Mucosa of descending colon (tissue), 3 donors: ENCODE measurements at regions not wholly inside any gene's neighbourhood (a gene's known extent, or its start where the extent isn't known, plus 50 kb on each side); places are given as distances from the start of the nearest gene placed in this dataset.

Experiments used
- ATAC-seq: fragments of 200-7000 bp; cut with Tn5 transposase; one replicate; pipeline ENCODE4 v1.9.1; 2020; ENCODE audit warnings: mild to moderate bottlenecking, moderate library complexity
- DNase-seq, 3 donors: peaks; one replicate each; pipeline ENCODE4 v3.0.0-alpha.2; 2020
- H3K36me3 ChIP-seq: fragments of 200-600 bp; one replicate; pipeline ENCODE4 v1.8.0; 2021; ENCODE audit warnings: low read depth, mild to moderate bottlenecking
- H3K4me1 ChIP-seq: fragments of 200-600 bp; one replicate; pipeline ENCODE4 v1.8.0; 2021; ENCODE audit warnings: low read depth, mild to moderate bottlenecking
- H3K4me3 ChIP-seq: fragments of 200-600 bp; one replicate; pipeline ENCODE4 v1.8.0; 2021; ENCODE audit warnings: mild to moderate bottlenecking
- H3K9me3 ChIP-seq: fragments of 200-600 bp; one replicate; pipeline ENCODE4 v1.8.0; 2021; ENCODE audit warnings: mild to moderate bottlenecking
- CTCF ChIP-seq: fragments of 200-600 bp; IDR thresholded peaks from one replicate; pipeline ENCODE4 v1.8.0; 2022; ENCODE audit warnings: antibody characterized with exemption, mild to moderate bottlenecking
- intact Hi-C, 2 donors: fragments of 100-400 bp; cut with DNase I in 1 of 2; cut with micrococcal nuclease in 1 of 2; formaldehyde crosslinking; loops; one replicate each; pipeline versions ENCODE4 v1.11.0 to v1.11.1; 2022; cut with DNase I, micrococcal nuclease
- donor health status: DM: no; HTN: no; CAD: no; lungs with moderate emphysema.
- donor health status: DM: no; HTN: no; CAD: no.
- donor health status: DM: no; HTN: yes; CAD: no.

GRCh38 chr7:41917-42565 is 150.3 kb upstream of the FAM20C start:
- ATAC-seq (no peak), DNase-seq (no peak)
- H3K4me1 ChIP-seq, result no peaks in the 10 kb centered on the region
- no peaks in the 10 kb centered on the region for H3K36me3 ChIP-seq
- intact Hi-C loops, result no loop called here
- TF ChIP-seq CTCF, result no peak
- H3K9me3 ChIP-seq, result no peaks in the 10 kb centered on the region
- no peak overlapping the region for H3K4me3 ChIP-seq

GRCh38 chr7:43791-44540 is 148.4 kb upstream of the FAM20C start:
- no peak for ATAC-seq
- H3K4me1 ChIP-seq, result no peaks in the 10 kb centered on the region
- H3K36me3 ChIP-seq, result no peaks in the 10 kb centered on the region
- TF ChIP-seq CTCF, result no peak
- DNase-seq, result peak in 1 of 3 donors; percentile 15
- no peaks in the 10 kb centered on the region for H3K9me3 ChIP-seq
- no peak overlapping the region for H3K4me3 ChIP-seq
- intact Hi-C loops, result no loop called here

GRCh38 chr7:44541-44896 is 147.9 kb upstream of the FAM20C start:
- DNase-seq (peak in 1 of 3 donors; percentile 7), ATAC-seq (no peak)
- intact Hi-C loops, result no loop called here
- no peaks in the 10 kb centered on the region for H3K9me3 ChIP-seq
- TF ChIP-seq CTCF, result no peak
- no peak overlapping the region for H3K4me3 ChIP-seq
- H3K36me3 ChIP-seq, result no peaks in the 10 kb centered on the region
- no peaks in the 10 kb centered on the region for H3K4me1 ChIP-seq

GRCh38 chr7:45106-46090 is 147.0 kb upstream of the FAM20C start:
- intact Hi-C loops, result no loop called here
- Histone ChIP-seq H3K4me3 (no peak overlapping the region), H3K36me3 (no peaks in the 10 kb centered on the region), H3K4me1 (no peaks in the 10 kb centered on the region), H3K9me3 (no peaks in the 10 kb centered on the region)
- no peak for TF ChIP-seq CTCF
- no peak for ATAC-seq
- DNase-seq, result peak in 1 of 3 donors; percentile 15

GRCh38 chr7:46123-46829 is 146.1 kb upstream of the FAM20C start:
- intact Hi-C loops, result no loop called here
- TF ChIP-seq CTCF, result no peak
- ATAC-seq (no peak), DNase-seq (peak in 1 of 3 donors; percentile 8)
- H3K4me1 ChIP-seq, result no peaks in the 10 kb centered on the region
- H3K9me3 ChIP-seq, result no peaks in the 10 kb centered on the region
- H3K4me3 ChIP-seq, result no peak overlapping the region
- no peaks in the 10 kb centered on the region for H3K36me3 ChIP-seq
